ENCODE measurements at regions not wholly inside any gene's neighbourhood (a gene's known extent, or its start where the extent isn't known, plus 50 kb on each side); places are given as distances from the start of the nearest gene placed in this dataset.
"Not testable (repeated sequence)": the region's sequence is repeated elsewhere in the genome, so short reads cannot be mapped to it uniquely, and the experiment has no call there.

DNA sequence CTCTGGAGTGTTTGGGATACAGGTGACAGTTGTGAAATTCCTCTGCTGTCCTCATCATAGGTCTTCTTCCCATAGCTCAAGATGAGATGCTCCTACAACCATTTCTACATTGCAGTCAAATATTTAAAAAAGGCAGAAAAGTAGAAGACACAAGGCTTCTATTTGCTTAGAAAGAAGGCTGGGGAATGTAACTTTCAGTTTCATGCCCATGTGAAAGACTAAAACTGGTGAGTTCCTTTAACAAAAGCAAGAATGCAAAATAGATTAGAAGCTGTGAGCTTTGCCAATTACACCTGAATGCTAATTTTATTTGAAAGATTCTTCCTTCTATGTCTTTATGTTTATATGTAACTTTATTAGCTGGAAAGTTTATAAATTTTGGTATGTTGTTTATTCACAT, 1682.7 kb downstream of the BRINP3 start:
- DNase-seq: no peak

- DNase-seq: not testable (repeated sequence)
These were observed 1665.5 kb downstream of the BRINP3 start for GRCh38 chr1:188812153-188812552.

DNA sequence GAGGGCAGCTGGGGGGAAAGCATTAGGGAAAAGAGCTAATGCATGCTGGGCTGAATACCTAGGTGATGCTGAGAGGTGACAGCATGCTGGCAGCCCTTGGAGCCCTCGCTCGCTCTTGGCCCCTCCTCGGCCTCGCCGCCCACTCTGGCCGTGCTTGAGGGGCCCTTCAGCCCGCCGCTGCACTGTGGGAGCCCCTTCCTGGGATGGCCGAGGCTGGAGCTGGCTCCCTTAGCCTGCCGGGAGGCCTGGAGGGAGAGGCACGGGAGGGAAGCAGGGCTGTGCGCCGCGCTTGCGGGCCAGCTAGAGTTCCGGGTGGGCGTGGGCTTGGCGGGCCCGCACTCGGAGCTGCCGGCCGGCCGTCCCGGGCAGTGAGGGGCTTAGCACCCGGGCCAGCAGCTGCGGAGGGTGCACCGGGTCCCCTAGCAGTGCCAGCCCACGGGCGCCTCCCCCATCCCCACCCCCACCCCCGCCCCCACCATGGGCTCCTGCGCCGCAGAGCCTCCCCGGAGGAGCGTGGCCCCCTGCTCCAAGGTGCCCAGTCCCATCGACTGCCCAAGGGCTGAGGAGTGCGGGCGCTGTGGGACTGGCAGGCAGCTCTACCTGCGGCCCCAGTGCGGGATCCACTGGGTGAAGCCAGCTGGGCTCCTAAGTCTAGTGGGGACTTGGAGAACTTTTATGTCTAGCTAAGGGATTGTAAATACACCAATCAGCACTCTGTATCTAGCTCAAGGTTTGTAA, 1664.7 kb downstream of the BRINP3 start:
- DNase-seq: not testable (repeated sequence)

GRCh38 chr1:188817814-188818213, 1659.8 kb downstream of the BRINP3 start:
- DNase-seq: no peak

DNA sequence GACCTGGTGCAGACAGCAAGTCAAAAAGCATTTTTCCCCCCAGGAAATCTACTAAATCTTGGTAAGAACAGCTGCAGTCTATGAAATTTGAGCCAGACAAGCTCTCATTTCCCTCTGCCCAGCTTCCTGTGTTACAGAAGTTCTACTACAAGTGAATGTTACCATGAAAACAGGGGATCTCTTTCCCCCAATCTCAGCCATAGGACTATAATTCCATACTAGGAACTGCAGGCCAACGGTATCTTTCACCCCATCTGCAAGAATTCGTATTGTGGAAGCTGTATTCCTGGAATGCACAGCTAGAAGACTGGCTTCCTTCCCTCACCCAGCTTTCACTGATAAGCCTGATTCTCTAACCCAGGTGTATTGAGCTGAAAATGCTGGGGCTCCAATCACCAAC, 1655.4 kb downstream of the BRINP3 start:
- DNase-seq: no peak

DNA sequence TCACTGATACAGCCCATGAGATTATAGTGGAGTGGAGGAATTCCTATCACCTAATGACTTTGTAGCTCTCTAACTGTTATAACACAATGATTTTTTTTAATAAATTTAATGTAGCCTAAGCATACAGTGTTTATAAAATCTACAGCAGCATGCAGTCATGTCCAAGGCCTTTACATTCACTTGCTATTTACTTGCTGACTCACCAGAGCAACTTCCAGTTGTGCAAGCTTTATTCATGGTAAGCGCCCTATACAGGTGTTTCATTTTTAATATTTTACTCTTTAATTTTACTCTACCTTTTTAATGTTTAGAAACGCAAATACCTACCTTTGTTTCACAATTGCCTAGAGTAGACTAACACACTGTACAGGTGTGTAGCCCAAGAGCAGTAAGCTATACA, 1652.2 kb downstream of the BRINP3 start:
- no peak for DNase-seq

DNA sequence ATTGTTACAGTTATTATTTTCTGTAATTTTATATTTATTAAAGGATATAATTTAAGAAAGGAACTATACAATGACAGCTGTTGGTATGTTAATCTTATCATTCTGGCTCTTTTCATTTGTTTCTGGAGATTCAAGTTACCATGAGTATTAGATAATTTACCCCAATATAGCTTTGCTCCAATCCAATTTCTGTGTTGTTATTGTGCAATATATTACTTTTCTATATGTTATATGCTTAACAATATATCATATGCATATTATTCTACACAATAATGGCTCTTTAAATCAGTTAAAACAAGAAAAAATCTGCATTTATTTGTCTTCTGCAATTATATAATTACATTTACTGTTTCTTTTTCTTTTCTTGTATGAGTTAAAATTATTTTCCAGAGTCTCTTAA, 1650.9 kb downstream of the BRINP3 start:
- no peak for DNase-seq

GRCh38 chr1:188827400-188827799, 1650.3 kb downstream of the BRINP3 start:
- no peak for DNase-seq

DNA sequence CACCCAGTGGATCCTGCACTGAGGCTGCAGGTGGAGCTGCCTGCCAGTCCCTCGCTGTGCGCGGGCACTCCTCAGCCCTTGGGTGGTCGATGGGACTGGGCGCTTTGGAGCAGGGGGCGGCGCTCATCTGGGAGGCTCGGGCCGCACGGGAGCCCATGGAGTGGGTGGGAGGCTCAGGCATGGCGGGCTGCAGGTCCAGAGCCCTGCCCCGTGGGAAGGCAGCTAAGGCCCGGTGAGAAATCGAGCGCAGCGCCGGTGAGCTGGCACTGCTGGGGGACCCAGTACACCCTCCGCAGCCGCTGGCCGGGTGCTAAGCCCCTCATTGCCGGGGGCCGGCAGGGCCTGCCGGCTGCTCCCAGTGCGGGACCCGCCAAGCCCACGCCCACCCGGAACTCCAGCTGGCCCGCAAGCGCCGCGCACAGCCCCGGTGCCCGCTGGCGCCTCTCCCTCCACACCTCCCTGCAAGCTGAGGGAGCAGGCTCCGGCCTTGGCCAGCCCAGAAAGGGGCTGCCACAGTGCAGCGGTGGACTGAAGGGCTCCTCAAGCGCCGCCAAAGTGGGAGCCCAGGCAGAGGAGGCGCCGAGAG, 1636.5 kb downstream of the BRINP3 start:
- DNase-seq: not testable (repeated sequence)

- DNase-seq: no peak
These were observed 1631.2 kb downstream of the BRINP3 start for GRCh38 chr1:188846468-188846867.

GRCh38 chr1:188857526-188858087, 1620.1 kb downstream of the BRINP3 start:
- no peak for DNase-seq

- DNase-seq: no peak
These were observed 1610.0 kb downstream of the BRINP3 start for GRCh38 chr1:188867614-188868013.

GRCh38 chr1:188871164-188871563, 1606.5 kb downstream of the BRINP3 start:
- DNase-seq: no peak

GRCh38 chr1:188872376-188872775, 1605.3 kb downstream of the BRINP3 start:
- no peak for DNase-seq

DNA sequence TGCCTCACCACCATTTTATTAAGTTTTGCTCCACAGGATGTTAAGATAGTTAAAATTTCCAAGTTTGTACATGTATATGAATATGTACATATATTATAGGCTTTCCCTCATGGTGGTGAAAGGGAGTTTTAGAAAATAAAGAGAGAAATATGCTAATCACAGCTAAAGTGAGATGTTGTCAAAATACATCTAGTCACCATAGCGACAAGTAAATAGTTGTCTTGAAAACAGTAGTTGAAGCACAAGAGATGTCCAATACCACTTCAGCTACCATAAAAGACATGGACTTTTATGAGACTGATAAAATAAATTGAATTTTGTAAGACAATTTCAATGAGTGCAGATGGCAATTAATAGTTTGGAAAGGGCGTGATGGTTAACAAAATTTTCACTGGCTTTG, 1600.0 kb downstream of the BRINP3 start:
- no peak for DNase-seq

DNA sequence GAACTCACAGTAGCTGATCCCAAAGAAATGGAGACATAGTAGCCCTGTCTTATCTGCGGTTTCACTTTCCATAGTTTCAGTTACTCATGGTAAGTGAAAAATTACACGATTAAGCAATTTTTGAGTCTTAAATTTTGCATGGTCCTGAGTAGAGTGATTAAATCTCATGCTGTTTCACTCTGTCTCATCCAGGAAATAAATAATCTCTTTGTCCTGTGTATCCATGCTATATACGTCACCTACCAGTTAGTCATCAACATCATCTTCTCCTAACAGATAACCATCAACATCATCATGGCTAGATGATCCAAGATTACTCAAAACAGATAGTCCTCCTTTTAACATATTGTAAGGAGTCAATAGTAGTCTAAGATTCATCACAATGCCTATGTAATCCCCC, 1589.3 kb downstream of the BRINP3 start:
- no peak for DNase-seq

GRCh38 chr1:188889166-188889565, 1588.5 kb downstream of the BRINP3 start:
- no peak for DNase-seq

DNA sequence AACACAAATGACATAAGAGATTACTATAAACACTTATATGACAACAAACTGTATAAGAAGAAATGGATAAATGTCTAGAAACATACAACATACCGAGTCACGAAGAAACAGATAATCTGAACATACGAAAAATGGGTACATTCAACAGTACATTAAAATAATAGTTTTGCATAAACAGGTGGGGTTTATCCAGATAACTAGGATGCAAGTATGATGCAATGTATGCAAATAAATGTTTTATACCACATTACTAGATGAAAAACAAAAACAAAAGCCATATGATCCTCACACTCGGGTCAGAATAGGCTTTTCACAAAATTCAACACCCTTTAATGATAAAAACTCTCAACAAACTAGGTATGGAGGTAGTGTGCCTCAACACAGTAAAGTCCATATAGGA, 1585.7 kb downstream of the BRINP3 start:
- DNase-seq: peak in 1 of 2 experiments; percentile 19

GRCh38 chr1:188895611-188896010, 1582.1 kb downstream of the BRINP3 start:
- no peak for DNase-seq

- DNase-seq: no peak
These were observed 1574.4 kb downstream of the BRINP3 start for GRCh38 chr1:188903241-188903640.

- DNase-seq: no peak
These were observed 1573.5 kb downstream of the BRINP3 start for GRCh38 chr1:188904201-188904600.

DNA sequence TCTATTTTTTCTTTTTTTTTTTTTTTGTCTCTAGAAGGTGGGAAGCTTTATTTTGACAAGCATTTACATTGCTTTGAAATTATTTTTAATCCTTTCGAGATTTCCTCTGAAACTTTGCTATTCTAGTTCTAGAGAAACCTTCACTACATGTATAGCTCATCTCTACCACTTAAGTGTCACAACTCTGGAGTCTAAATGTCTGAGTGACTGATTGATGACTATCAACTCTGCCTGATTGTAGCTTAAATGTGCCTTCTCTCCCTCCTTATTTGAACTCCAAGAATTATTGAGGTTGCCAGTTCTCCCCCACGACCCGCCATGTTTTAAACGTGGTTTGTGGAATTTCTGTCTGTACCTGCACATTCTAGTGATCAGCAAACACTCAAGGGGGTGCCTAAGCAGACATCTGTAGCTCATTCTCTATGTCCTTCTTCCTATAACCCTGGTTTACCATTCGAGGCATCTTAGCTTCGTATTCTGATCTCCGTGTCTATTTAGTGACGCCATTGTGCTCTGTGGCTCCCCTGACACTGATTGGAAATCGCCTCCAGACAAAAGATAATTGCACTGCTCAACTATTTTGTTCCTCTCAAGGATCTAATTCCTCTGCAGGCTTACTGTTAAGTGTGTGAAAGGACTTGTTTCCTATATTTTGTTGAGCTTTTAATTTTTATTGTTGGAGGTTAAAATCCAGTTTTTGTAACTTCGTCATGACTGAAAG, 1570.6 kb downstream of the BRINP3 start:
- DNase-seq: no peak

- no peak for DNase-seq
These were observed 1547.3 kb downstream of the BRINP3 start for GRCh38 chr1:188930382-188930781.

- no peak for DNase-seq
These were observed 1546.2 kb downstream of the BRINP3 start for GRCh38 chr1:188931506-188931905.
